ENCODE measurements at regions not wholly inside any gene's neighbourhood (a gene's known extent, or its start where the extent isn't known, plus 50 kb on each side); places are given as distances from the start of the nearest gene placed in this dataset.
A peak's percentile ranks its signal among the peaks of the same experiment; 100 is the strongest.
"Not testable (repeated sequence)": the region's sequence is repeated elsewhere in the genome, so short reads cannot be mapped to it uniquely, and the experiment has no call there.

- Mint-ChIP-seq H3K27ac (no peak overlapping the region), H3K27me3 (ENCODE audit: low read depth) (no peaks in the 10 kb centered on the region), H3K36me3 (ENCODE audit: low read depth) (no peaks in the 10 kb centered on the region), H3K4me1 (ENCODE audit: low read depth) (no peaks in the 10 kb centered on the region), H3K9me3 (peaks cover 5% of the 10 kb centered on the region), H3K4me3 (no peak overlapping the region)
- DNase-seq (ENCODE audit: low spot score): no peak
These were observed 515.2 kb upstream of the POT1 start for GRCh38 chr7:125444864-125445263.

GRCh38 chr7:125436220-125436619 lies 506.6 kb upstream of the POT1 start:
- Mint-ChIP-seq H3K27ac (no peak overlapping the region), H3K27me3 (ENCODE audit: low read depth) (no peaks in the 10 kb centered on the region), H3K9me3 (peaks cover 8% of the 10 kb centered on the region), H3K4me3 (no peak overlapping the region), H3K36me3 (ENCODE audit: low read depth) (no peaks in the 10 kb centered on the region), H3K4me1 (ENCODE audit: low read depth) (no peaks in the 10 kb centered on the region)
- DNase-seq (ENCODE audit: low spot score): no peak

- Mint-ChIP-seq H3K4me1 (ENCODE audit: low read depth) (no peaks in the 10 kb centered on the region), H3K4me3 (no peak overlapping the region)
These were observed 501.7 kb upstream of the POT1 start for GRCh38 chr7:125431349-125431748.

GRCh38 chr7:125430013-125430412 lies 500.4 kb upstream of the POT1 start:
- Mint-ChIP-seq H3K9me3 (no peaks in the 10 kb centered on the region), H3K4me3 (no peak overlapping the region), H3K27me3 (ENCODE audit: low read depth) (no peaks in the 10 kb centered on the region), H3K4me1 (ENCODE audit: low read depth) (no peaks in the 10 kb centered on the region), H3K36me3 (ENCODE audit: low read depth) (no peaks in the 10 kb centered on the region), H3K27ac (no peak overlapping the region)
- no peak for DNase-seq (ENCODE audit: low spot score)

More at GRCh38 chr7:125431349-125431748, 501.7 kb upstream of the POT1 start:
- DNase-seq (ENCODE audit: low spot score): no peak
- H3K36me3 Mint-ChIP-seq (ENCODE audit: low read depth): no peaks in the 10 kb centered on the region
- H3K27me3 Mint-ChIP-seq (ENCODE audit: low read depth): no peaks in the 10 kb centered on the region
- H3K9me3 Mint-ChIP-seq: no peaks in the 10 kb centered on the region
- H3K27ac Mint-ChIP-seq: no peak overlapping the region

GRCh38 chr7:125427676-125428075 lies 498.1 kb upstream of the POT1 start:
- H3K4me1 Mint-ChIP-seq (ENCODE audit: low read depth): peaks cover 4% of the 10 kb centered on the region
- no peaks in the 10 kb centered on the region for H3K36me3 Mint-ChIP-seq (ENCODE audit: low read depth)
- no peak overlapping the region for H3K27ac Mint-ChIP-seq
- H3K9me3 Mint-ChIP-seq: no peaks in the 10 kb centered on the region
- H3K4me3 Mint-ChIP-seq: no peak overlapping the region
- no peak for DNase-seq (ENCODE audit: low spot score)
- H3K27me3 Mint-ChIP-seq (ENCODE audit: low read depth): no peaks in the 10 kb centered on the region

GRCh38 chr7:125425506-125425905 lies 495.9 kb upstream of the POT1 start:
- peaks cover 6% of the 10 kb centered on the region for H3K4me1 Mint-ChIP-seq (ENCODE audit: low read depth)
- no peak for DNase-seq (ENCODE audit: low spot score)
- H3K4me3 Mint-ChIP-seq: no peak overlapping the region
- H3K27me3 Mint-ChIP-seq (ENCODE audit: low read depth): no peaks in the 10 kb centered on the region
- H3K36me3 Mint-ChIP-seq (ENCODE audit: low read depth): no peaks in the 10 kb centered on the region
- peaks cover 13% of the 10 kb centered on the region for H3K9me3 Mint-ChIP-seq
- H3K27ac Mint-ChIP-seq: no peak overlapping the region

GRCh38 chr7:125424721-125425120 lies 495.1 kb upstream of the POT1 start:
- Mint-ChIP-seq H3K4me3 (no peak overlapping the region), H3K4me1 (ENCODE audit: low read depth) (peaks cover 6% of the 10 kb centered on the region), H3K27ac (no peak overlapping the region)

GRCh38 chr7:125423458-125424155 lies 494.0 kb upstream of the POT1 start:
- Mint-ChIP-seq H3K9me3 (peaks cover 25% of the 10 kb centered on the region), H3K4me1 (ENCODE audit: low read depth) (peaks cover 6% of the 10 kb centered on the region), H3K36me3 (ENCODE audit: low read depth) (no peaks in the 10 kb centered on the region), H3K4me3 (no peak overlapping the region), H3K27ac (no peak overlapping the region), H3K27me3 (ENCODE audit: low read depth) (no peaks in the 10 kb centered on the region)
- DNase-seq (ENCODE audit: low spot score): peak; percentile 5

More at GRCh38 chr7:125424721-125425120, 495.1 kb upstream of the POT1 start:
- no peak for DNase-seq (ENCODE audit: low spot score)
- Mint-ChIP-seq H3K36me3 (ENCODE audit: low read depth) (no peaks in the 10 kb centered on the region), H3K9me3 (peaks cover 18% of the 10 kb centered on the region), H3K27me3 (ENCODE audit: low read depth) (no peaks in the 10 kb centered on the region)

GRCh38 chr7:125421407-125421806 lies 491.8 kb upstream of the POT1 start:
- H3K27me3 Mint-ChIP-seq (ENCODE audit: low read depth); DNase-seq (ENCODE audit: low spot score); H3K36me3 Mint-ChIP-seq (ENCODE audit: low read depth); H3K4me1 Mint-ChIP-seq (ENCODE audit: low read depth); H3K4me3 Mint-ChIP-seq; H3K27ac Mint-ChIP-seq: not testable (repeated sequence)
- H3K9me3 Mint-ChIP-seq: peaks cover 31% of the 10 kb centered on the region

GRCh38 chr7:125412890-125413665 lies 483.5 kb upstream of the POT1 start:
- H3K27me3 Mint-ChIP-seq (ENCODE audit: low read depth): no peaks in the 10 kb centered on the region

GRCh38 chr7:125409921-125410320 lies 480.3 kb upstream of the POT1 start:
- Mint-ChIP-seq H3K4me3 (no peak overlapping the region), H3K9me3 (peaks cover 4% of the 10 kb centered on the region), H3K36me3 (ENCODE audit: low read depth) (no peaks in the 10 kb centered on the region), H3K27me3 (ENCODE audit: low read depth) (no peaks in the 10 kb centered on the region), H3K27ac (no peak overlapping the region), H3K4me1 (ENCODE audit: low read depth) (no peaks in the 10 kb centered on the region)
- DNase-seq (ENCODE audit: low spot score): no peak

More at GRCh38 chr7:125412890-125413665, 483.5 kb upstream of the POT1 start:
- H3K9me3 Mint-ChIP-seq: peaks cover 9% of the 10 kb centered on the region
- no peak for DNase-seq (ENCODE audit: low spot score)
- peak overlapping the region; percentile 68 for H3K27ac Mint-ChIP-seq
- no peaks in the 10 kb centered on the region for H3K36me3 Mint-ChIP-seq (ENCODE audit: low read depth)
- no peak overlapping the region for H3K4me3 Mint-ChIP-seq
- H3K4me1 Mint-ChIP-seq (ENCODE audit: low read depth): no peaks in the 10 kb centered on the region

- H3K4me3 Mint-ChIP-seq: no peak overlapping the region
- DNase-seq (ENCODE audit: low spot score): no peak
- peaks cover 8% of the 10 kb centered on the region for H3K9me3 Mint-ChIP-seq
- H3K27me3 Mint-ChIP-seq (ENCODE audit: low read depth): no peaks in the 10 kb centered on the region
- no peaks in the 10 kb centered on the region for H3K4me1 Mint-ChIP-seq (ENCODE audit: low read depth)
- no peaks in the 10 kb centered on the region for H3K36me3 Mint-ChIP-seq (ENCODE audit: low read depth)
- H3K27ac Mint-ChIP-seq: no peak overlapping the region
These were observed 476.5 kb upstream of the POT1 start for GRCh38 chr7:125406111-125406510.

GRCh38 chr7:125399408-125399807 lies 469.8 kb upstream of the POT1 start:
- no peaks in the 10 kb centered on the region for H3K36me3 Mint-ChIP-seq (ENCODE audit: low read depth)
- no peak overlapping the region for H3K4me3 Mint-ChIP-seq
- no peaks in the 10 kb centered on the region for H3K4me1 Mint-ChIP-seq (ENCODE audit: low read depth)
- H3K27me3 Mint-ChIP-seq (ENCODE audit: low read depth): no peaks in the 10 kb centered on the region
- H3K9me3 Mint-ChIP-seq: peaks cover 11% of the 10 kb centered on the region
- no peak overlapping the region for H3K27ac Mint-ChIP-seq
- DNase-seq (ENCODE audit: low spot score): no peak

- H3K4me1 Mint-ChIP-seq (ENCODE audit: low read depth): no peaks in the 10 kb centered on the region
- H3K9me3 Mint-ChIP-seq: peaks cover 7% of the 10 kb centered on the region
- H3K36me3 Mint-ChIP-seq (ENCODE audit: low read depth): no peaks in the 10 kb centered on the region
- no peak overlapping the region for H3K4me3 Mint-ChIP-seq
- H3K27me3 Mint-ChIP-seq (ENCODE audit: low read depth): no peaks in the 10 kb centered on the region
- no peak for DNase-seq (ENCODE audit: low spot score)
- no peak overlapping the region for H3K27ac Mint-ChIP-seq
These were observed 467.0 kb upstream of the POT1 start for GRCh38 chr7:125396466-125397151.

Measured in T-helper 2 cell treated with Interferon-gamma antibody and Interleukin-4, amounts not matched to agents 5 μg/mL and 100 μg/mL, for 36 hours (primary cell).